H1 (cell line): ENCODE measurements at regions not wholly inside any gene's neighbourhood (a gene's known extent, or its start where the extent isn't known, plus 50 kb on each side); places are given as distances from the start of the nearest gene placed in this dataset.

Source experiments
- CTCF ChIA-PET: fragments of 300-600 bp; sonication (Branson Sonifier 250); formaldehyde crosslinking; loops from one replicate; lab custom pipeline; 2021; ENCODE audit not compliant: partially characterized antibody; lab: Charles Lee
- POLR2A ChIA-PET: fragments of 300-600 bp; sonication (Branson Sonifier 250); formaldehyde crosslinking; loops from one replicate; lab custom pipeline; 2021; ENCODE audit warnings: inconsistent platforms; ENCODE audit not compliant: partially characterized antibody; lab: Charles Lee
- DNase-seq, 2 experiments: peaks; one replicate each; pipeline versions ENCODE4 v3.0.0 to v3.0.0-alpha.2; 2010 to 2022; ENCODE audit warnings: low spot score in 2 of 2, low read depth in 1 of 2, mixed read lengths in 1 of 2
- FAIRE-seq: peaks from 2 replicates; lab custom pipeline; 2011; peaks lifted over from hg19 to GRCh38; lab: Jason Lieb, UNC
- H2AFZ ChIP-seq: 2 replicates; pipeline ENCODE4 v1.8.1; 2012; ENCODE audit warnings: low read length, inconsistent platforms
- H2AK5ac ChIP-seq: 2 replicates; pipeline ENCODE4 v1.6.1; 2013; ENCODE audit warnings: low read depth, low read length
- H2BK120ac ChIP-seq: replicated peaks from 2 replicates; pipeline ENCODE3; 2013; ENCODE audit warnings: low read depth, low read length, inconsistent platforms
- H2BK12ac ChIP-seq: 2 replicates; pipeline ENCODE4 v1.6.1; 2013; ENCODE audit warnings: low read depth, low read length
- H2BK15ac ChIP-seq: 2 replicates; pipeline ENCODE4 v1.6.1; 2013; ENCODE audit warnings: low read length
- H2BK20ac ChIP-seq: 2 replicates; pipeline ENCODE4 v1.6.1; 2013; ENCODE audit warnings: low read length
- H2BK5ac ChIP-seq: 2 replicates; pipeline ENCODE4 v1.6.1; 2013; ENCODE audit warnings: low read depth, low read length
- H3K14ac ChIP-seq: 2 replicates; pipeline ENCODE4 v1.6.1; 2013; ENCODE audit warnings: inconsistent platforms; ENCODE audit not compliant: insufficient read length
- H3K18ac ChIP-seq: 2 replicates; pipeline ENCODE4 v1.6.1; 2013; ENCODE audit warnings: low read length; ENCODE audit errors: extremely low read depth
- H3K23ac ChIP-seq: 2 replicates; pipeline ENCODE4 v1.6.1; 2013; ENCODE audit warnings: inconsistent platforms; ENCODE audit not compliant: insufficient read length
- H3K23me2 ChIP-seq: 2 replicates; pipeline ENCODE4 v1.6.1; 2013; ENCODE audit warnings: low read depth, low read length
- H3K27ac ChIP-seq: 2 replicates; pipeline ENCODE4 v1.6.1; 2011; ENCODE audit warnings: low read depth, low read length, inconsistent platforms
- H3K27me3 ChIP-seq, 4 experiments: replicated peaks in 1 of 4; 1 replicate in 1 of 4; 2 replicates in 3 of 4; pipeline versions ENCODE4 v1.6.1 to v1.8.1; 2011 to 2013; ENCODE audit warnings: low read length in 3 of 4, mild to moderate bottlenecking in 3 of 4, inconsistent platforms in 2 of 4, mixed read lengths in 2 of 4, moderate library complexity in 1 of 4; ENCODE audit not compliant: control insufficient read depth in 3 of 4, insufficient read depth in 3 of 4; ENCODE audit errors: extremely low read depth in 1 of 4
- H3K36me3 ChIP-seq, 4 experiments: 2 replicates each; pipeline versions ENCODE4 v1.6.1 to v1.8.1; 2011 to 2013; ENCODE audit warnings: mild to moderate bottlenecking in 4 of 4, low read length in 3 of 4, moderate library complexity in 2 of 4, control low read depth in 1 of 4, inconsistent platforms in 1 of 4; ENCODE audit not compliant: insufficient read depth in 4 of 4, control insufficient read depth in 2 of 4
- H3K4ac ChIP-seq: replicated peaks from 2 replicates; pipeline ENCODE3; 2013; ENCODE audit warnings: low read length, low read depth, mixed read lengths, inconsistent platforms; ENCODE audit not compliant: insufficient read length
- H3K4me1 ChIP-seq, 4 experiments: replicated peaks in 1 of 4; 1 replicate in 1 of 4; 2 replicates in 3 of 4; pipeline versions ENCODE4 v1.6.1 to v1.8.1; 2011 to 2013; ENCODE audit warnings: low read length in 3 of 4, inconsistent platforms in 2 of 4, mixed read lengths in 1 of 4; ENCODE audit not compliant: insufficient read depth in 4 of 4, control insufficient read depth in 3 of 4
- H3K4me2 ChIP-seq, 2 experiments: 2 replicates each; pipeline versions ENCODE4 v1.6.1 to v1.8.1; 2011 to 2013; ENCODE audit warnings: low read depth in 2 of 2, low read length in 2 of 2, control low read depth in 1 of 2, inconsistent platforms in 1 of 2, mild to moderate bottlenecking in 1 of 2; ENCODE audit not compliant: insufficient read depth in 1 of 2
- H3K4me3 ChIP-seq, 4 experiments: fragments of 200-600, 300-600 bp in 1 of 4; sonication (generic), shearing (Covaris generic), sonication (Bioruptor Twin) in 1 of 4; 2 replicates each; pipeline versions ENCODE4 v1.5.1 to v1.8.1; 2011 to 2016; ENCODE audit warnings: low read length in 4 of 4, low read depth in 3 of 4, control low read depth in 2 of 4, inconsistent platforms in 2 of 4, mild to moderate bottlenecking in 2 of 4, mixed read lengths in 1 of 4, moderate library complexity in 1 of 4; ENCODE audit not compliant: insufficient read depth in 2 of 4; ENCODE audit errors: extremely low read depth in 1 of 4
- H3K56ac ChIP-seq: replicated peaks from 2 replicates; pipeline ENCODE3; 2013; ENCODE audit warnings: low read depth, mild to moderate bottlenecking, mixed read lengths, low read length, inconsistent platforms; ENCODE audit not compliant: insufficient read length
- H3K79me1 ChIP-seq: 2 replicates; pipeline ENCODE4 v1.6.1; 2013; ENCODE audit warnings: low read depth, low read length, control low read depth
- H3K79me2 ChIP-seq, 2 experiments: 2 replicates each; pipeline versions ENCODE4 v1.6.1 to v1.8.1; 2012 to 2013; ENCODE audit warnings: low read length in 2 of 2, mild to moderate bottlenecking in 2 of 2, inconsistent platforms in 1 of 2; ENCODE audit not compliant: insufficient read depth in 2 of 2, control insufficient read depth in 1 of 2
- H3K9ac ChIP-seq, 4 experiments: replicated peaks in 1 of 4; 1 replicate in 1 of 4; 2 replicates in 3 of 4; pipeline versions ENCODE4 v1.6.1 to v1.8.1; 2011 to 2013; ENCODE audit warnings: low read depth in 3 of 4, low read length in 3 of 4, control low read depth in 2 of 4, mild to moderate bottlenecking in 2 of 4, moderate library complexity in 2 of 4, inconsistent platforms in 1 of 4; ENCODE audit errors: extremely low read depth in 1 of 4
- H3K9me3 ChIP-seq, 2 experiments: 2 replicates each; pipeline versions ENCODE4 v1.6.1 to v1.8.1; 2012 to 2013; ENCODE audit warnings: mild to moderate bottlenecking in 2 of 2, moderate library complexity in 2 of 2, control low read depth in 1 of 2, inconsistent platforms in 1 of 2, low read depth in 1 of 2, low read length in 1 of 2, mixed read lengths in 1 of 2; ENCODE audit not compliant: insufficient read depth in 2 of 2
- H4K20me1 ChIP-seq, 2 experiments: replicated peaks in 1 of 2; 2 replicates each; pipeline versions ENCODE3 to v1.8.1; 2011 to 2013; ENCODE audit warnings: inconsistent platforms in 2 of 2, low read length in 2 of 2, mild to moderate bottlenecking in 1 of 2; ENCODE audit not compliant: insufficient read depth in 2 of 2, control insufficient read depth in 1 of 2
- H4K5ac ChIP-seq: 2 replicates; pipeline ENCODE4 v1.6.1; 2013; ENCODE audit warnings: low read length, low read depth, mixed read lengths, inconsistent platforms; ENCODE audit not compliant: insufficient read length
- H4K8ac ChIP-seq: 2 replicates; pipeline ENCODE4 v1.8.0; 2013; ENCODE audit warnings: mild to moderate bottlenecking, moderate library complexity, low read length, inconsistent platforms; ENCODE audit not compliant: insufficient read depth; ENCODE audit errors: extremely low read depth
- H4K91ac ChIP-seq: replicated peaks from 2 replicates; pipeline ENCODE3; 2013; ENCODE audit warnings: low read length, mixed read lengths, inconsistent platforms; ENCODE audit not compliant: insufficient read length
- BCL11A ChIP-seq, 2 experiments: IDR thresholded peaks; one replicate each; pipeline ENCODE4 v1.6.1; 2011; ENCODE audit warnings: low read depth in 2 of 2, low read length in 2 of 2, mild to moderate bottlenecking in 2 of 2
- BRCA1 ChIP-seq: IDR thresholded peaks from 2 replicates; pipeline ENCODE4 v1.6.1; 2012; ENCODE audit warnings: low read depth, low read length, improper control_type of control experiment
- CHD1 ChIP-seq: IDR thresholded peaks from 2 replicates; pipeline ENCODE4 v1.6.1; 2012; ENCODE audit warnings: low read depth, low read length, improper control_type of control experiment
- EP300 ChIP-seq, 2 experiments: IDR thresholded peaks; 1 replicate in 1 of 2; 2 replicates in 1 of 2; pipeline ENCODE4 v1.6.1; 2011 to 2012; ENCODE audit warnings: low read depth in 2 of 2, low read length in 2 of 2, mild to moderate bottlenecking in 2 of 2, borderline replicate concordance in 1 of 2, inconsistent platforms in 1 of 2, moderate library complexity in 1 of 2
- EZH2 ChIP-seq: fragments of 200-600 bp; sonication (generic); IDR thresholded peaks from 2 replicates; pipeline ENCODE4 v1.7.1; 2012; ENCODE audit warnings: low read depth, mild to moderate bottlenecking, moderate library complexity, low read length, inconsistent platforms; ENCODE audit not compliant: severe bottlenecking
- KDM1A ChIP-seq: fragments of 200-600, 300-600 bp; sonication (generic); IDR thresholded peaks from 2 replicates; pipeline ENCODE4 v1.7.1; 2016; ENCODE audit warnings: mild to moderate bottlenecking, low read length, borderline replicate concordance
- SAP30 ChIP-seq: fragments of 300-600 bp; sonication (generic); IDR thresholded peaks from 2 replicates; pipeline ENCODE4 v1.7.1; 2012; ENCODE audit warnings: low read length, moderate library complexity, mild to moderate bottlenecking, inconsistent platforms; ENCODE audit not compliant: insufficient read depth, insufficient replicate concordance
- SIRT6 ChIP-seq: IDR thresholded peaks from one replicate; pipeline ENCODE4 v1.7.1; 2012; ENCODE audit warnings: low read length, inconsistent platforms
- SIX5 ChIP-seq: IDR thresholded peaks from 2 replicates; pipeline ENCODE4 v1.6.1; 2011; ENCODE audit warnings: mild to moderate bottlenecking, low read depth, low read length
- SP1 ChIP-seq: IDR thresholded peaks from 2 replicates; pipeline ENCODE4 v1.6.1; 2011; ENCODE audit warnings: low read depth, low read length
- TAF7 ChIP-seq: optimal IDR thresholded peaks from 2 replicates; pipeline ENCODE3; 2011; ENCODE audit warnings: low read depth, mild to moderate bottlenecking, inconsistent platforms, low read length, moderate library complexity, borderline replicate concordance
- WGBS, 2 experiments: shearing (Covaris generic) in 1 of 2; methylation state at CpG; one replicate each; pipeline versions ENCODE4 v1.1.6 to v1.1.7; 2013 to 2015; ENCODE audit warnings: low lambda C conversion rate in 2 of 2, mixed read lengths in 2 of 2, inconsistent platforms in 1 of 2, low coverage in 1 of 2, missing lambda C conversion rate in 1 of 2; ENCODE audit not compliant: insufficient replicate concordance in 2 of 2, insufficient coverage in 1 of 2, insufficient read length in 1 of 2; ENCODE audit errors: extremely low coverage in 1 of 2, missing lambda C conversion rate in 1 of 2; 5-methylcytosine and 5-hydroxymethylcytosine counted together

DNA sequence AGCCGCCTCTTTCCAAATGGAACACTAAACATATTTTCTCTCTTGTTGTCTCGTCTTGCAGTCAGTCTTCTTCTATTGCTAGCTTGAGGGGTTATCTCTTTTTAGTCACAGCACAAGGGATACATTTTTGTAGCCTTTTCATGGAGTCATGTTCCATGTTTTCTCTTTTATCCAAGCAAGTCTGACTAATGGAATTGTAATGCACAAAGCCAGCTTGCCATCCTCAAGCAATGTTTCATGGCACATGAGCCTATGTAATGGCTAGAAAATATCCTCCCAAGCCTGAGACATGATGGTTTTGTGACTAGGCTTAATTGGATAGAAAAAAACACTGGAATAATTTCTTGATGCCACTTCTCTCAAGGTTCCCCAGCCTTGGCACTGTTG lies 414.6 kb upstream of the GOT2 start:
- 86% methylated on average over 2 of the region's 2 CpGs; no CpG with 5 or more reads in 1 of the 2 experiments for WGBS, 2 experiments
- Histone ChIP-seq H3K4me1 (no peaks in the 10 kb centered on the region), H3K4me3 (no peak overlapping the region), H3K18ac (no peak overlapping the region), H2BK20ac (no peak overlapping the region), H3K79me2 (no peaks in the 10 kb centered on the region), H2BK5ac (no peak overlapping the region), H3K36me3 (no peaks in the 10 kb centered on the region), H3K9me3 (no peaks in the 10 kb centered on the region), H2BK15ac (no peak overlapping the region), H3K14ac (no peak overlapping the region), H2BK120ac (no peak overlapping the region), H4K20me1 (no peaks in the 10 kb centered on the region), H3K56ac (no peak overlapping the region), H2AK5ac (no peak overlapping the region), H3K23ac (no peak overlapping the region), H3K27me3 (no peaks in the 10 kb centered on the region), H2BK12ac (no peak overlapping the region), H3K4me2 (no peak overlapping the region), H3K23me2 (no peaks in the 10 kb centered on the region), H3K27ac (no peak overlapping the region), H4K5ac (no peak overlapping the region), H2AFZ (no peak overlapping the region), H4K8ac (no peak overlapping the region), H4K91ac (no peak overlapping the region), H3K79me1 (no peaks in the 10 kb centered on the region), H3K9ac (no peak overlapping the region), H3K4ac (no peak overlapping the region)
- FAIRE-seq, result no peak
- no peak for DNase-seq
- ChIA-PET CTCF (interaction anchor here (1.0 kb wide), 1 partner anchor 93 kb away, joined by 3 read pairs; no protein-coding TSS in a partner anchor), POLR2A (no interaction called here)
- no peak for TF ChIP-seq KDM1A
- TF ChIP-seq SP1, result no peak
- TF ChIP-seq TAF7, result no peak
- no peak for TF ChIP-seq SAP30
- TF ChIP-seq EP300 (IDR thresholded peaks at IDR 0.05; ENCODE audit: borderline replicate concordance in 1 of 2, low read depth in 2 of 2, low read length in 2 of 2), result no peak
- TF ChIP-seq BRCA1, result no peak
- no peak for TF ChIP-seq SIX5
- no peak for TF ChIP-seq CHD1
- no peak for TF ChIP-seq SIRT6
- no peak for TF ChIP-seq BCL11A (IDR thresholded peaks at IDR 0.05; ENCODE audit: low read depth in 2 of 2, low read length in 2 of 2)
- no peak for TF ChIP-seq EZH2
